Neural crest cell (in vitro differentiated cells): ENCODE measurements at regions not wholly inside any gene's neighbourhood (a gene's known extent, or its start where the extent isn't known, plus 50 kb on each side); places are given as distances from the start of the nearest gene placed in this dataset.

ENCODE experiments used
- DNase-seq: peaks from one replicate; pipeline ENCODE4 v3.0.0; 2021; ENCODE audit warnings: low read depth, mixed read lengths, low spot score
- H3K27ac Mint-ChIP-seq: one replicate; pipeline ENCODE4 v1.8.0; 2021; ENCODE audit warnings: mild to moderate bottlenecking, mixed read lengths; ENCODE audit not compliant: unreplicated experiment
- H3K27me3 Mint-ChIP-seq: 2 replicates; pipeline ENCODE4 v1.8.0; 2021; ENCODE audit warnings: low read depth, mild to moderate bottlenecking, mixed read lengths
- H3K36me3 Mint-ChIP-seq: 2 replicates; pipeline ENCODE4 v1.8.0; 2021; ENCODE audit warnings: low read depth, mild to moderate bottlenecking, mixed read lengths
- H3K4me1 Mint-ChIP-seq: 2 replicates; pipeline ENCODE4 v1.8.0; 2021; ENCODE audit warnings: mixed read lengths
- H3K4me3 Mint-ChIP-seq: one replicate; pipeline ENCODE4 v1.8.0; 2021; ENCODE audit warnings: mild to moderate bottlenecking, mixed read lengths
- H3K9me3 Mint-ChIP-seq: 2 replicates; pipeline ENCODE4 v1.8.0; 2021; ENCODE audit warnings: mixed read lengths
- TF ChIP-seq, protein P1 (sequence below): fragments of 200-600 bp; sonication (generic); conservative IDR thresholded peaks from 2 replicates; pipeline ENCODE4 v1.5.0; 2021; ENCODE audit warnings: antibody characterized with exemption, mild to moderate bottlenecking

DNA sequence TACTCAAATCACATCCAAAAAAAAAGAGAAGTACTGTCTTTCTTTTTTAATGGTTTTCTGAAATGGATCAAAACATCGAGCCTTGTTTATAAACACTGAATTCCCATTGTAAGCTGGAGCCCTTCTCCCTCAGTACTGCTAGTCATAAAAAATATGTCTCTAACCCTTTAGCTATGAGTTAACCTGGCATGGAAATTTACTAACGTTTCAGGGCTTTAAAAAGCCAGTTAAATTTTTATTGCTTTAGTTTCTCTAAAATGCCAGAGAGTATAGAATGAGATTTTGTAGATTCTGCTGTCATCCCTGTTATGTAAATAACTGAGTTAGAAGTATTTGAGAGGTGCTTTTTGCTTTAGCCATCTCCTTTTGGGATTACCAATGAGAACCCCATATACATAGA, 528.3 kb downstream of the EFNB2 start:
- Mint-ChIP-seq H3K36me3 (no peaks in the 10 kb centered on the region), H3K4me3 (no peak overlapping the region), H3K9me3 (peaks cover 6% of the 10 kb centered on the region), H3K4me1 (peaks cover 9% of the 10 kb centered on the region), H3K27ac (no peak overlapping the region), H3K27me3 (no peaks in the 10 kb centered on the region)
- no peak for DNase-seq
- TF ChIP-seq, protein P1, sequence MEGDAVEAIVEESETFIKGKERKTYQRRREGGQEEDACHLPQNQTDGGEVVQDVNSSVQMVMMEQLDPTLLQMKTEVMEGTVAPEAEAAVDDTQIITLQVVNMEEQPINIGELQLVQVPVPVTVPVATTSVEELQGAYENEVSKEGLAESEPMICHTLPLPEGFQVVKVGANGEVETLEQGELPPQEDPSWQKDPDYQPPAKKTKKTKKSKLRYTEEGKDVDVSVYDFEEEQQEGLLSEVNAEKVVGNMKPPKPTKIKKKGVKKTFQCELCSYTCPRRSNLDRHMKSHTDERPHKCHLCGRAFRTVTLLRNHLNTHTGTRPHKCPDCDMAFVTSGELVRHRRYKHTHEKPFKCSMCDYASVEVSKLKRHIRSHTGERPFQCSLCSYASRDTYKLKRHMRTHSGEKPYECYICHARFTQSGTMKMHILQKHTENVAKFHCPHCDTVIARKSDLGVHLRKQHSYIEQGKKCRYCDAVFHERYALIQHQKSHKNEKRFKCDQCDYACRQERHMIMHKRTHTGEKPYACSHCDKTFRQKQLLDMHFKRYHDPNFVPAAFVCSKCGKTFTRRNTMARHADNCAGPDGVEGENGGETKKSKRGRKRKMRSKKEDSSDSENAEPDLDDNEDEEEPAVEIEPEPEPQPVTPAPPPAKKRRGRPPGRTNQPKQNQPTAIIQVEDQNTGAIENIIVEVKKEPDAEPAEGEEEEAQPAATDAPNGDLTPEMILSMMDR: no peak

DNA sequence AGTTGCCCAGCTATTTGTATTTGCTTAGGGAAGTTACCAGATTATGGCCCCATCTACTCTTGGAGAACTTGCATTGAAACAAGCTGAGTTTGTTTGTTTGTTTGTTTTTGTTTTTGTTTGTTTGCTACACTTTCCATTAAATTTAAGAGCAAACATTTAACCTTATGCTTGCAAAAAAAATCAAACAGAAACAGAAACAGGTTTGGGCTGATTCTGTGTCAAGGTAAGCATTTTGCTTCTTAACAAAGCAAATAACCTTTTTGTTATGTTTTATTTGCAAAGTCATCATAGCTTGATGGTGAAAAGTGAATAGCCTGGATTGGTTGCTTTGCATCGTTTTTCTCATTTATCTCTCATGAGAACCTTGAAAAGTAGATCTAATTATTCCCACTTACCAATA, 531.8 kb downstream of the EFNB2 start:
- DNase-seq: no peak
- Mint-ChIP-seq H3K4me3 (no peak overlapping the region), H3K36me3 (peaks cover under 1% of the 10 kb centered on the region), H3K4me1 (peaks cover 18% of the 10 kb centered on the region), H3K27me3 (no peaks in the 10 kb centered on the region), H3K27ac (no peak overlapping the region), H3K9me3 (peaks cover 5% of the 10 kb centered on the region)
- TF ChIP-seq, protein P1: no peak

DNA sequence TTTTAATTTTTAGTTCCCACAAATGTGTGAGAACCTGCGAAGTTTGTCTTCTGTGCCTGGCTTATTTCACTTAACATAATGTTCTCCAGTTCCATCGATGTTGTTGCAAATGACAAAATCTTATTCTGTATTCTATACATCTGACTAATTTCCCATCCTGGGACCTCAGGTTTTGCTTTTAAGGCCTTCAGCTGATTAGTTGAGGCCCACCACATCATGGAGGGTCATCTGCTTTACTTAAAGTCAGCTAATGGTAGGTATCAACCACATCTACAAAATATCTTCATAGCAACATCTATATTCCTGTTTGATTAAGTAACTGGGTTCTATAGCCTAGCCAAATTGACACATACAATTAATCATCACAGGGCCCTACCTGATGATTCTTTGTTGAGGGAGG, 534.0 kb downstream of the EFNB2 start:
- DNase-seq: no peak
- Mint-ChIP-seq H3K9me3 (peaks cover 5% of the 10 kb centered on the region), H3K36me3 (peaks cover 3% of the 10 kb centered on the region), H3K27ac (no peak overlapping the region), H3K4me3 (no peak overlapping the region), H3K4me1 (peaks cover 40% of the 10 kb centered on the region), H3K27me3 (no peaks in the 10 kb centered on the region)
- TF ChIP-seq, protein P1: no peak

DNA sequence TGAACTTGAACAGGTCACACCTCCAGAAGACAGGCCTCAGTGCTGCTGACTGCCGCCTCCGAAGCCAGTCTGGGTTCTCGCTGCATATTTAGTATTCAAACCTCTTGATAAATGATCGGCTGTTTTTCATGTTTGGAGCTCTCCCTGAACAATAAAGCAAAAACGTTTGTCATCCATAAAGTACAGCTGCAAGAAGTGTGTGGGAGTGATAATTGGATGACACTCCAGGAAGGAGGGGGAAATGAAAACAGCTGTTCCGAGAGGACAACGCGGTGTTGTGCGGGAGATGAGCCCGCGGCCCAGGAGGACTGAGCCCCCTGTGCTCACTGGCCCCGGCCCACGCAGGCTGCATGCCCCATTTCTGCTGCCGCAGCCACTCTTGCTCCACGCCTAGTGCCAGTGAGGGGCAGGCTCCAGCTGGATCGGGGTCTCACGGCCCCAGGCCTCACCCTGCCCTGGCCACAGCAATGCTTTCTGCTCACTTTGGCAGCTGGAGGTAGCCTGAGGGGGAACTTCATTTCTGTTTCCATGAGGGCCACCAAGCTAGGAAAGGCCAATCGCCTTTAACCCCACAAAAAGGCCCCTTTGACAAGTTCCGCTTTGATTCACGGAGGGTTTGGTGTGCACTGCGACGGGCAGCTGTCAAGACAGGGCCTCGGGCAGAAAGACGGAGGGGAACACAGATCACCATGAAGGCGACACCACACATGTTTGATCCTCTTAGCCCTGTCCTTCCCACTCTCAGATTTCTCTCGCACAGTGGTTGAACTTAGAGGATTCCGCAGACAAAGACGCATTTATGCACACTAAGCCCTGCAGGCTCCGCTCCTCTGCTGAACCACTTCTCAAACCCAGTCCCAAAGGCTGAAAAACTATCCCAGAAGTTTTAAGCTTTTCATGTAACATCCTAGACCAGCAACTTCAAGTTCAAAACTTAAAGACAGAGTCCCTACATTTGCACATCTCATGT, 537.6 kb downstream of the EFNB2 start:
- Mint-ChIP-seq H3K27me3 (no peaks in the 10 kb centered on the region), H3K27ac (peak overlapping the region; percentile 37), H3K4me1 (peaks cover 48% of the 10 kb centered on the region), H3K4me3 (peak overlapping the region; percentile 53), H3K9me3 (peaks cover 5% of the 10 kb centered on the region), H3K36me3 (peaks cover 3% of the 10 kb centered on the region)
- peak; percentile 58 for DNase-seq
- TF ChIP-seq, protein P1: no peak

DNA sequence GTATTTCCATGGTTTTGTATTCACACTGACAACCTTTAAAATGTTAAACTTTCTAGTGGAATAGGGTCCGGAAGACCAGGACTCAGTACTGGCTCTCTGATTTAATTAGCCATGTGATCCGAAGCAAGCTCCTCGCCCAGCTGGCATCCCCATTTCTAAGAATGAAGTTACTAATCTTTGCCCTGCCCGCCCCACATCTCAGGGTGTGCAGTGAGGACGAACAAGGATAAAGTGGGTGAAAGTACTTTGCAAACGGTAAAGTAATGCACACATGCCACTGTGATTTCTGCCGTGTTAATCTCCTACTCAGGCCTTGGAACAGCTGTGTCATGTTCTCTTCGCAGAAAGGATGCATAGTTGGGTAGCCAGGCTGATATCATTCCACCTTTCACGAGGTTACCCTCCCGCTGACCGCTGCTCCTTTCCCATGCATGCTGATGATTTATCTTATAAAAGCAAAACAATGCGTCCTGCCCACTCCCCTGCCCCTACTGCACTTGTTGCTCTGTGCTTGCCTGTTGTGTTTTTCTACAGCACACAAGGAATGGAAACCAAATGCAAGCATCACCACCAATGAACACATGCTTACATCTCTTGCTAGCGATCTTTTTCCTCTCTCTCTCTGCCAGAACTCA, 539.0 kb downstream of the EFNB2 start:
- H3K27ac Mint-ChIP-seq: peak overlapping the region; percentile 58
- peak overlapping the region; percentile 1 for H3K4me3 Mint-ChIP-seq
- DNase-seq: no peak
- H3K27me3 Mint-ChIP-seq: no peaks in the 10 kb centered on the region
- TF ChIP-seq, protein P1: no peak
- H3K4me1 Mint-ChIP-seq: peaks cover 53% of the 10 kb centered on the region
- H3K9me3 Mint-ChIP-seq: peaks cover 5% of the 10 kb centered on the region
- H3K36me3 Mint-ChIP-seq: peaks cover 3% of the 10 kb centered on the region
